GM12874 (cell line): ENCODE measurements at regions not wholly inside any gene's neighbourhood (a gene's known extent, or its start where the extent isn't known, plus 50 kb on each side); places are given as distances from the start of the nearest gene placed in this dataset.

Source experiments
- CTCF ChIP-seq: IDR thresholded peaks from 2 replicates; pipeline ENCODE4 v1.5.1; 2011; ENCODE audit warnings: low read depth, mild to moderate bottlenecking, control low read depth, low read length, moderate library complexity; ENCODE audit not compliant: insufficient read depth

DNA sequence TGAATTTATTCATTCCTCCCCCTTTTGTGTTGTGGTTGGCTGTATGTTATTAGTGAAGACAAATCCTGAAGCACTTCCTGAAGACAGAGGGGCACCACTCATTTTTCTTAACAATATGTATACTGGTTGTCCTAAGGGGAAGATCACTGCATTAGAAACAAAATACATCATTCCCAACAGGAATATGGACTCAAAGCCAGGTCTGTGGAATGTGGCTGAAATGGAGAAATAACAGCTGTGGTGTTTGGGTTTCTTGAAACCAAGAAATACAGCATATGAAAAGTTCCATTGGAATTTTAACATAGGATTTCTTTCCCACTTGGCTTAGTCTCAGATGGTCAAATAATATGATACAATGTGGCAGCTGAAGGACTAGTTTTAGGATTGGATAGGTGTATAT, 267.6 kb downstream of the KCNE4 start:
- TF ChIP-seq CTCF, result no peak

DNA sequence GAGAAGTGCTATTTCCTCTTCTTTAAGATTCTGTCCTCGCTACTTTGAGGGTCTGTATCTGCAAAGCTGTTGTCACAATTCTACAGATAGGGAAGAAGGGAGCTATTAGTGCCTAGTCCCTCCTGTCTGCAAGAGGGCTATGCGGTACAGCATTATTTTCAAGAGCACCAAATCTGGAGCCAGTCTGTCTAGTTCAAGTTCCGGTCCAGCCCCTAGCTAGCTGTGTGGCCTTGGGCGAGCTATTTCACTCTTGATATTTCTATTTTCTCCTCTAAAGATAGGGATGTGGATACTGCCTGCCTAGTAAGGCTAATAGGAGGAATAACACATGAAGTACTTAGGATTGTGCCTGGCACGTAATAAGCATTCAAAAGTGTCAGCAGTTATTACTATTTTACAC, 272.4 kb downstream of the KCNE4 start:
- TF ChIP-seq CTCF, result no peak

DNA sequence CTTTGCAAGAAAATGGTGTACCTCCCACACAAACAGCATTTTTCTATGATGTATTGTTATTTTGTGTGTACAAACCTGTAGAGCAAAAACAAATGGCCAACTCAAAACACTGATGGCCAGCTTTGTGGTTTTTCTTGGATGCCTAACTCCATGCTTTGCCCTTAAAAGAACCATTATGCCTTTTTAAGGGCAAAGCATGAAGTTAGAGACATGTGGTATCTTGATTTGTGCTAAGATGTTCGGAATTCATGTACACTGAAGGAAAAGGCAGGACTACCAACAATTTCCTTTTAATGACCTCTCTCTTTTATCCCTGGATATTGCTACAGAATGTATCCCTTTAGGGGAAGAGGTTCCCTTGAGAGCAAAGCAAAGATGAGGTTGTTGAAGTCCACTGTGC, 273.6 kb downstream of the SCG2 start:
- no peak for TF ChIP-seq CTCF

DNA sequence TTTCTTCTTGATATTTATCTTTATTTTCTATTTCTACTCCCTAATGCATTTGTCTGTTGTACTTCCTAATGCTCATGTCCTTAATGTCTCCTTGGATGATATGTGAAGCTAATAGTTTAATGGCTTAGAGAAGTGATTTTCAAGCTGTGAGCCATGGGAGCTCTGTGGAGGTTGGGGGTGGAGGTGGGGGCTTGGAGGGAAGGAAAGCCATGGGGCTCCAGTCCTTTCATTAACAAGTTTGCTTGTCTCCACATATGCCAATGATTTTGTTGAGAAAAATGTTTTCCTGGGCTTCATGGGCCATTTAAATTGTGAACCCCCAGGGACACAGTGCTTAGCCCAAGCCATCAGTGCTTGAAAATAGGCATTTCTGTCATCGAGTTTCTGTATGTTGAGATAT, 264.1 kb downstream of the SCG2 start:
- TF ChIP-seq CTCF, result no peak

GRCh38 chr2:223357076-223357475, 245.1 kb downstream of the SCG2 start:
- no peak for TF ChIP-seq CTCF

DNA sequence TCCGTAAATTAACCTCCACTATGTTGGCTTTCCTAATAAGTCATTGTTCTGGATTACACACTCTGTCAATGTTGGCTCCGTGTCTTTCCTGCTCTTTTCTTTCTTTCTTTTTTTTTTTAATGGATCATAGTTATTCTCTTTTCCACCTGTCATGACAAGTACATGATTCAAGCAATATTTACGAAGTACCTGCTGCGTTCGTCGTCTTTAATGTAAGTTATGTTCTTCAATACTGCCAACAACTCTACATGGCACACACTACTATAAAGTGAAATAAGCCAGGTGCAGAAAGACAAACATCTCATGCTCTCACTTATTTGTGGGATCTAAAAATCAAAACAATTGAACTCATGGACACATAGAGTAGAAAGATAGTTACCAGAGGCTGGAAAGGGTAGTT, 239.1 kb downstream of the SCG2 start:
- TF ChIP-seq CTCF, result no peak

- no peak for TF ChIP-seq CTCF
Measured at GRCh38 chr2:223365158-223365679, 236.9 kb downstream of the SCG2 start.

DNA sequence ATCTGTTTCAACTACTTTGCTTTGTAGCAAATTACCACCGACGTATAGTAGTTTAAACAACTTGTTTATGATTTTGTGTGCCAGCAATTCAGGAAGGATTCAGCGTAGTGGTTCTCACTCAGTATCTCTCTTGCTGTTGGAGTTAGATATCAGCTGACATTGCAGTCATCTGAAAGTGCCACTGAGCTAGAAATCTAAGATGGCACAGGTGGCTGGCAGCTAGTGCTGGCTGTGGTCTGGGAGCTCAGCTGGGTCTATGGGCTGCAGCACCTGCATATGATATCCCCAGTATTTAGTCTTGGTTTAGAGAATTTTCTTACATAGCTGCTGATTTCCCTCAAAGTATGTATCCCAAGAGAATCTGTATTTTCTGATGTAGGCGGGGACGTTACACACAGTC, 235.6 kb downstream of the SCG2 start:
- TF ChIP-seq CTCF, result no peak
